CD4-positive, CD25-positive, alpha-beta regulatory T cell (primary cell): ENCODE measurements at regions not wholly inside any gene's neighbourhood (a gene's known extent, or its start where the extent isn't known, plus 50 kb on each side); places are given as distances from the start of the nearest gene placed in this dataset.
A peak's percentile ranks its signal among the peaks of the same experiment; 100 is the strongest.

ENCODE experiments used
- ATAC-seq, 2 donors: fragments of 150-1000 bp; cut with Tn5 transposase; one replicate each; pipeline ENCODE4 v1.10.0; 2021; ENCODE audit warnings: low read depth in 2 of 2, moderate number of reproducible peaks in 2 of 2, moderate library complexity in 1 of 2
- DNase-seq, 3 donors: peaks; one replicate each; pipeline versions ENCODE4 v3.0.0 to v3.0.0-alpha.2; 2012 to 2022; ENCODE audit warnings: mixed read lengths in 1 of 3
- H3K27ac ChIP-seq: one replicate; pipeline ENCODE4 v1.7.0; 2013; ENCODE audit warnings: mild to moderate bottlenecking, low read length; ENCODE audit not compliant: insufficient read depth, poor library complexity, severe bottlenecking
- H3K27me3 ChIP-seq: one replicate; pipeline ENCODE4 v1.7.0; 2013; ENCODE audit warnings: low read length; ENCODE audit not compliant: control insufficient read depth, insufficient read depth
- H3K36me3 ChIP-seq: one replicate; pipeline ENCODE4 v1.7.0; 2013; ENCODE audit warnings: mild to moderate bottlenecking, low read length, moderate library complexity; ENCODE audit not compliant: control insufficient read depth, insufficient read depth
- H3K4me1 ChIP-seq: 2 replicates; pipeline ENCODE4 v1.7.0; 2013; ENCODE audit warnings: mild to moderate bottlenecking, low read length; ENCODE audit not compliant: insufficient read depth, control insufficient read depth, poor library complexity, severe bottlenecking
- H3K4me3 ChIP-seq: one replicate; pipeline ENCODE4 v1.7.0; 2013; ENCODE audit warnings: low read depth, mild to moderate bottlenecking, low read length, moderate library complexity
- H3K9me3 ChIP-seq, 2 experiments: 1 replicate in 1 of 2; 2 replicates in 1 of 2; pipeline ENCODE4 v1.7.0; 2013; ENCODE audit warnings: low read length in 2 of 2, mild to moderate bottlenecking in 1 of 2, moderate library complexity in 1 of 2; ENCODE audit not compliant: control insufficient read depth in 2 of 2
- H3K27ac Mint-ChIP-seq, 3 donors: one replicate each; pipeline ENCODE4 v1.8.0; 2020 to 2022; ENCODE audit warnings: mild to moderate bottlenecking in 3 of 3, mixed read lengths in 3 of 3, moderate library complexity in 2 of 3
- H3K27me3 Mint-ChIP-seq: one replicate; pipeline ENCODE4 v1.8.0; 2022; ENCODE audit warnings: mild to moderate bottlenecking, mixed read lengths
- H3K36me3 Mint-ChIP-seq: one replicate; pipeline ENCODE4 v1.8.0; 2020; ENCODE audit warnings: mixed read lengths
- H3K4me1 Mint-ChIP-seq, 4 donors: one replicate each; pipeline ENCODE4 v1.8.0; 2020 to 2022; ENCODE audit warnings: mixed read lengths in 4 of 4, mild to moderate bottlenecking in 1 of 4
- H3K4me3 Mint-ChIP-seq, 4 donors: one replicate each; pipeline ENCODE4 v1.8.0; 2020 to 2022; ENCODE audit warnings: mild to moderate bottlenecking in 4 of 4, mixed read lengths in 4 of 4, moderate library complexity in 3 of 4
- H3K9me3 Mint-ChIP-seq, 7 donors: one replicate each; pipeline ENCODE4 v1.8.0; 2020 to 2022; ENCODE audit warnings: mixed read lengths in 7 of 7, mild to moderate bottlenecking in 3 of 7, moderate library complexity in 2 of 7

DNA sequence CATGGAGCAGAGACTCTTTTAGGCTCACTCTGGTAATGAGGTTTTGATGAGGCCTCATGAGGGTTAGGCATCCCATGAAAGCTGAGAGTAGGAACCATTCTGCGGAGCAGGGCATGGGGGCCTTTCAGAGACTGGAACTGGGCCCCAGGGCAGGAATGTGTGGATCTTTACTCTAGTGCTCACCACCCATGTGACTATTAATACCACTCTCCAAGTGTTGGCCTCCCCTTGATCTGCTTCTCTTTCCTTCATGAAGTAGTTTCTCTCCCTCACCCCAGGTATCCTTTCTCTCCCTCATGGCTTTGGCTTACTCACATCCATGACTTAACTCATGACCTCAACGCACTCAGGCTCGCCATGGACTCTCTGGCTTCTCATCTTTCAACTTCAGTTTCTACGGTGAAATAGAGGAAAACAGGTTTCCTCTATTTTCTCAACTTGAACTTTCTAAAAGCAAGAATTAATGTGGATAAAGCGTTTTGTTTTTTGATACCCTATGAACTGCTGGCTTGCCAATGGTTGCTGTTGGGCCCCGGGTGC is 50.5 kb upstream of the GADD45A start:
- no peak overlapping the region for H3K27ac Mint-ChIP-seq

GRCh38 chr1:67635055-67635809 is 49.8 kb upstream of the GADD45A start:
- no peaks in the 10 kb centered on the region for H3K9me3 ChIP-seq
- ATAC-seq (peak; percentile 43 to 48), DNase-seq (no peak)
- H3K4me1 ChIP-seq: peaks cover 18% of the 10 kb centered on the region
- H3K27me3 ChIP-seq: no peaks in the 10 kb centered on the region
- H3K4me1 Mint-ChIP-seq: peaks cover 10 to 20% (median 16%) of the 10 kb centered on the region in 4 donors
- no peak overlapping the region for H3K27ac ChIP-seq
- H3K4me3 Mint-ChIP-seq: no peak overlapping the region
- peaks cover 12% of the 10 kb centered on the region for H3K27me3 Mint-ChIP-seq
- peak overlapping the region in 1 of 3 donors; percentile 54 for H3K27ac Mint-ChIP-seq
- H3K36me3 Mint-ChIP-seq: no peaks in the 10 kb centered on the region
- no peaks in the 10 kb centered on the region for H3K36me3 ChIP-seq
- no peak overlapping the region for H3K4me3 ChIP-seq
- peaks cover 0 to 2% (median 0%) of the 10 kb centered on the region in 7 donors for H3K9me3 Mint-ChIP-seq

More for the DNA sequence above, 50.5 kb upstream of the GADD45A start:
- Histone ChIP-seq H3K4me3 (no peak overlapping the region), H3K27me3 (no peaks in the 10 kb centered on the region), H3K36me3 (no peaks in the 10 kb centered on the region), H3K9me3 (no peaks in the 10 kb centered on the region), H3K27ac (no peak overlapping the region), H3K4me1 (peaks cover 18% of the 10 kb centered on the region)
- no peak overlapping the region for H3K4me3 Mint-ChIP-seq
- ATAC-seq (no peak), DNase-seq (no peak)
- H3K4me1 Mint-ChIP-seq: peaks cover 10 to 23% (median 17%) of the 10 kb centered on the region in 4 donors
- peaks cover 0 to 2% (median 0%) of the 10 kb centered on the region in 7 donors for H3K9me3 Mint-ChIP-seq
- peaks cover 11% of the 10 kb centered on the region for H3K27me3 Mint-ChIP-seq
- no peaks in the 10 kb centered on the region for H3K36me3 Mint-ChIP-seq
